ENCODE measurements at regions not wholly inside any gene's neighbourhood (a gene's known extent, or its start where the extent isn't known, plus 50 kb on each side); places are given as distances from the start of the nearest gene placed in this dataset.

DNA sequence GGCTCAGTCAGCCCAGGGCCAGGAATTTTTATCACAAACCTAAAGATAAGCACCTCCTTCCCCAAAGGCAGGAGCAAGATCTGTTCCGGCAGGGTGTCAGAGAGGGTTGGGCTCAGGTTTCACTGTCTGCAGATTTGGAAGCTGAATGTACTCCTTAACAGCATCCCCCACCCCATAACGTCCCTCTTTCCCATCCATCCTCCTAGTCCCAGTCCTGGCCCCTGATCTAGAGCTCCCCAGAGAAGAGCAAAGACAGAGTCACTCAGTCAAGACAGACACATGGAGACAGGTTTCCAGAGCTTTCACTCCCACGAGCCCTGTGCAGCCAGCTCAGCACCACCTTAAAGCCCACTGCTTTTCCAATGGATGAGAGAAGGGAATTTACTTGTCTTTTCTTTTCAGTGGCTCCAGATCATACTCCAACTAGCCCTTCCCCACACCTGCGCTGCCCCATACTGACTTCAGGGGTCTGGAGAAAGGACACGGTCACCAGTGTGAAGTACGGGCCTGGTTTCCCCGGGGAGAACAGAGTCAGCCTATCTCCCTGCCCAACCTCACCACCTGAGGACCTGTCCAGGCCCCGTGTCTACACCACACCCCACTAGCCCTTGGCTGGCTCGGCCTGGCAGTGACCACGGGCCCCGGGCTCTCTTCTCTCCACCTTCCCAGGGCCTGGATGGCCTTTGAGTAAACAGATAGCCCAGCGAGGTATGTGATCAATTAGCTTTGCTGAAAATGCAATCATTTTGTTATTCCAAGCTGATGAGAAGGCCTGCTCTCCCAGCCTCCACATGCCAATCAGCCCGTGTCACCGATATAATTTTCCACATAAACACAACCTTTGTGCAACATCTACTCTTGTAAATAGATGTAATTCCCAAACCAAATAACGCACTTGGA, 249.1 kb downstream of the FOXD2 start:
- H4K20me1 ChIP-seq (ENCODE audit: control insufficient read depth, insufficient read depth, low read length, poor library complexity, severe bottlenecking): no peaks in the 10 kb centered on the region
- H3K27me3 Mint-ChIP-seq: peaks cover 16% of the 10 kb centered on the region
- no peak overlapping the region for H3K4me3 ChIP-seq (ENCODE audit: control extremely low read depth in 1 of 5, extremely low read depth in 1 of 5, insufficient read depth in 1 of 5, low read depth in 2 of 5, low read length in 4 of 5)
- TF ChIP-seq, protein P1, sequence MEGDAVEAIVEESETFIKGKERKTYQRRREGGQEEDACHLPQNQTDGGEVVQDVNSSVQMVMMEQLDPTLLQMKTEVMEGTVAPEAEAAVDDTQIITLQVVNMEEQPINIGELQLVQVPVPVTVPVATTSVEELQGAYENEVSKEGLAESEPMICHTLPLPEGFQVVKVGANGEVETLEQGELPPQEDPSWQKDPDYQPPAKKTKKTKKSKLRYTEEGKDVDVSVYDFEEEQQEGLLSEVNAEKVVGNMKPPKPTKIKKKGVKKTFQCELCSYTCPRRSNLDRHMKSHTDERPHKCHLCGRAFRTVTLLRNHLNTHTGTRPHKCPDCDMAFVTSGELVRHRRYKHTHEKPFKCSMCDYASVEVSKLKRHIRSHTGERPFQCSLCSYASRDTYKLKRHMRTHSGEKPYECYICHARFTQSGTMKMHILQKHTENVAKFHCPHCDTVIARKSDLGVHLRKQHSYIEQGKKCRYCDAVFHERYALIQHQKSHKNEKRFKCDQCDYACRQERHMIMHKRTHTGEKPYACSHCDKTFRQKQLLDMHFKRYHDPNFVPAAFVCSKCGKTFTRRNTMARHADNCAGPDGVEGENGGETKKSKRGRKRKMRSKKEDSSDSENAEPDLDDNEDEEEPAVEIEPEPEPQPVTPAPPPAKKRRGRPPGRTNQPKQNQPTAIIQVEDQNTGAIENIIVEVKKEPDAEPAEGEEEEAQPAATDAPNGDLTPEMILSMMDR (IDR thresholded peaks at IDR 0.05): no peak
- no peak for TF ChIP-seq EZH2 (IDR thresholded peaks at IDR 0.05; ENCODE audit: borderline replicate concordance, insufficient read depth, low read depth, low read length, poor library complexity, severe bottlenecking)
- H3K9ac ChIP-seq (ENCODE audit: low read length): no peak overlapping the region
- peaks cover 0 to 2% (median 0%) of the 10 kb centered on the region in 4 experiments for H3K27me3 ChIP-seq (replicated peaks in 1 of 4; ENCODE audit: control extremely low read depth in 1 of 4, control insufficient read depth in 3 of 4, insufficient read depth in 4 of 4, low read length in 3 of 4)
- DNase-seq: no peak
- H3K4me2 ChIP-seq (replicated peaks; ENCODE audit: low read depth, low read length, poor library complexity, severe bottlenecking): no peak overlapping the region
- H3K79me2 ChIP-seq (ENCODE audit: control insufficient read depth, insufficient read depth, low read length): no peaks in the 10 kb centered on the region
- no peak overlapping the region for H3K27ac ChIP-seq (ENCODE audit: low read length in 2 of 2)
- H3K4me3 Mint-ChIP-seq: no peak overlapping the region
- no peaks in the 10 kb centered on the region for H3K4me1 Mint-ChIP-seq
- no peaks in the 10 kb centered on the region for H3K36me3 ChIP-seq (replicated peaks in 1 of 2; ENCODE audit: control extremely low read depth in 1 of 2, control insufficient read depth in 1 of 2, extremely low read depth in 1 of 2, insufficient read depth in 2 of 2, low read length in 1 of 2)
- intact Hi-C loops (cut with micrococcal nuclease): no loop called here
- ChIA-PET CTCF (no interaction called here), POLR2A (no interaction called here)
- 92% methylated on average over 8 of the region's 15 CpGs for WGBS (ENCODE audit: insufficient coverage)
- H3K4me1 ChIP-seq (ENCODE audit: control insufficient read depth in 2 of 2, insufficient read depth in 2 of 2, low read length in 2 of 2): no peaks in the 10 kb centered on the region
- no peaks in the 10 kb centered on the region for H3K9me3 Mint-ChIP-seq (ENCODE audit: insufficient read depth)
- ATAC-seq (ENCODE audit: low read depth): no peak
- no peak overlapping the region for H3K27ac Mint-ChIP-seq
- no peaks in the 10 kb centered on the region for H3K9me3 ChIP-seq (ENCODE audit: control extremely low read depth in 1 of 3, control insufficient read depth in 2 of 3, insufficient read depth in 1 of 3, low read length in 2 of 3)
- no peak overlapping the region for H2AFZ ChIP-seq (ENCODE audit: insufficient read depth, low read depth, low read length, poor library complexity, severe bottlenecking)

Data from B cell (primary cell).